ENCODE measurements at regions not wholly inside any gene's neighbourhood (a gene's known extent, or its start where the extent isn't known, plus 50 kb on each side); places are given as distances from the start of the nearest gene placed in this dataset.

- no peak for TF ChIP-seq CTCF (IDR thresholded peaks at IDR 0.05)
- TF ChIP-seq POLR2A (IDR thresholded peaks at IDR 0.05), result no peak
- no peak for TF ChIP-seq EP300 (IDR thresholded peaks at IDR 0.05)
These were observed 218.2 kb downstream of the PSAT1 start for GRCh38 chr9:78515108-78515507.
